Lower leg skin (tissue), 4 donors: ENCODE measurements at regions not wholly inside any gene's neighbourhood (a gene's known extent, or its start where the extent isn't known, plus 50 kb on each side); places are given as distances from the start of the nearest gene placed in this dataset.

Source experiments
- DNase-seq, 2 donors: peaks; one replicate each; pipeline ENCODE4 v3.0.0-alpha.2; 2019; ENCODE audit warnings: low spot score in 2 of 2
- H3K4me3 ChIP-seq: fragments of 200-600 bp; sonication (generic); 2 replicates; pipeline ENCODE4 v1.5.1; 2017; ENCODE audit warnings: mild to moderate bottlenecking, low read depth; ENCODE audit not compliant: poor library complexity, severe bottlenecking
- POLR2A ChIP-seq, 2 donors: fragments of 450-650 bp; IDR thresholded peaks; one replicate each; pipeline ENCODE4 v1.6.1; 2016 to 2017; ENCODE audit warnings: antibody characterized with exemption in 2 of 2, mild to moderate bottlenecking in 1 of 2, moderate library complexity in 1 of 2
- WGBS, 2 donors: methylation state at CpG; one replicate each; pipeline ENCODE4 v1.1.5; 2018; 5-methylcytosine and 5-hydroxymethylcytosine counted together
- intact Hi-C: fragments of 100-400 bp; cut with DNase I; formaldehyde crosslinking; loops from one replicate; pipeline ENCODE4 v1.15.0; 2023; ENCODE audit warnings: low total_unique reads
- TF ChIP-seq, protein P1 (sequence below), 3 donors: fragments of 450-650 bp; IDR thresholded peaks; one replicate each; pipeline ENCODE4 v1.5.1; 2016; ENCODE audit warnings: antibody characterized with exemption in 3 of 3, mild to moderate bottlenecking in 3 of 3, moderate library complexity in 2 of 3

GRCh38 chr21:14862794-14863720 lies 201.7 kb downstream of the NRIP1 start:
- intact Hi-C loops: no loop called here
- 38 to 41% methylated on average over 5 of the region's 5 CpGs for WGBS, 2 donors
- DNase-seq: no peak
- TF ChIP-seq, protein P1, sequence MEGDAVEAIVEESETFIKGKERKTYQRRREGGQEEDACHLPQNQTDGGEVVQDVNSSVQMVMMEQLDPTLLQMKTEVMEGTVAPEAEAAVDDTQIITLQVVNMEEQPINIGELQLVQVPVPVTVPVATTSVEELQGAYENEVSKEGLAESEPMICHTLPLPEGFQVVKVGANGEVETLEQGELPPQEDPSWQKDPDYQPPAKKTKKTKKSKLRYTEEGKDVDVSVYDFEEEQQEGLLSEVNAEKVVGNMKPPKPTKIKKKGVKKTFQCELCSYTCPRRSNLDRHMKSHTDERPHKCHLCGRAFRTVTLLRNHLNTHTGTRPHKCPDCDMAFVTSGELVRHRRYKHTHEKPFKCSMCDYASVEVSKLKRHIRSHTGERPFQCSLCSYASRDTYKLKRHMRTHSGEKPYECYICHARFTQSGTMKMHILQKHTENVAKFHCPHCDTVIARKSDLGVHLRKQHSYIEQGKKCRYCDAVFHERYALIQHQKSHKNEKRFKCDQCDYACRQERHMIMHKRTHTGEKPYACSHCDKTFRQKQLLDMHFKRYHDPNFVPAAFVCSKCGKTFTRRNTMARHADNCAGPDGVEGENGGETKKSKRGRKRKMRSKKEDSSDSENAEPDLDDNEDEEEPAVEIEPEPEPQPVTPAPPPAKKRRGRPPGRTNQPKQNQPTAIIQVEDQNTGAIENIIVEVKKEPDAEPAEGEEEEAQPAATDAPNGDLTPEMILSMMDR (IDR thresholded peaks at IDR 0.05): no peak
- TF ChIP-seq POLR2A (IDR thresholded peaks at IDR 0.05): no peak
- no peak overlapping the region for H3K4me3 ChIP-seq

- intact Hi-C loops: no loop called here
- DNase-seq: no peak
- no peak for TF ChIP-seq POLR2A (IDR thresholded peaks at IDR 0.05)
- TF ChIP-seq, protein P1 (IDR thresholded peaks at IDR 0.05): no peak
- no peak overlapping the region for H3K4me3 ChIP-seq
- WGBS, 2 donors: 81 to 82% methylated on average over 2 of the region's 2 CpGs
These were observed 206.5 kb downstream of the NRIP1 start for GRCh38 chr21:14858311-14858710.

- TF ChIP-seq POLR2A (IDR thresholded peaks at IDR 0.05): no peak
- TF ChIP-seq, protein P1 (IDR thresholded peaks at IDR 0.05): no peak
- DNase-seq: no peak
- no peak overlapping the region for H3K4me3 ChIP-seq
- WGBS, 2 donors: 74 to 90% methylated on average over 2 of the region's 2 CpGs
- intact Hi-C loops: no loop called here
These were observed 207.3 kb downstream of the NRIP1 start for GRCh38 chr21:14857529-14857928.

GRCh38 chr21:14850394-14850793 lies 214.4 kb downstream of the NRIP1 start:
- intact Hi-C loops: no loop called here
- TF ChIP-seq, protein P1 (IDR thresholded peaks at IDR 0.05): no peak
- no peak for TF ChIP-seq POLR2A (IDR thresholded peaks at IDR 0.05)
- DNase-seq: no peak
- no peak overlapping the region for H3K4me3 ChIP-seq

DNA sequence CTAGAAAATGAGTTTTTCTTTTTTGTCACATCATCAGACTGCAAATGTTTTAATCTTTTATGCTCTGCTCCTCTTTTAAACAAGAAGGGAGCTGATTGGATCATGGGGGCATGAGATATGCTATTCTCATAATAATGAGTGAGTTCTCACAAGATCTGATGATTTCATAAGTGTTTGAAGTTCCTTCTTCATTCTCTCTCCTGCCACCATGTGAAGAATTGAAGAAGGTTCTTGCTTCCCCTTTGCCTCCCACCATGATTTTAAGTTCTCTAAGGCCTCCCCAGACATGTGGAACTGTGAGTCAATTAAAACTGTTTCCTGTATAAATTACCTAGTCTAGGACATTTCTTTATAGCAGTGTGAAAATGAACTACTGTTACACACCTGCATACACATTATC lies 218.2 kb downstream of the NRIP1 start:
- TF ChIP-seq POLR2A (IDR thresholded peaks at IDR 0.05): no peak
- TF ChIP-seq, protein P1 (IDR thresholded peaks at IDR 0.05): no peak
- H3K4me3 ChIP-seq: no peak overlapping the region
- DNase-seq: no peak
- intact Hi-C loops: no loop called here

GRCh38 chr21:14844001-14844400 lies 220.8 kb downstream of the NRIP1 start:
- intact Hi-C loops: no loop called here
- no peak for DNase-seq
- TF ChIP-seq, protein P1 (IDR thresholded peaks at IDR 0.05): no peak
- no peak for TF ChIP-seq POLR2A (IDR thresholded peaks at IDR 0.05)
- H3K4me3 ChIP-seq: no peak overlapping the region
